Stimulated activated CD8-positive, alpha-beta memory T cell treated with anti-CD3 and anti-CD28 coated beads, Interleukin-4, amount 100 ng/mL, for 24 hours (primary cell): ENCODE measurements at regions not wholly inside any gene's neighbourhood (a gene's known extent, or its start where the extent isn't known, plus 50 kb on each side); places are given as distances from the start of the nearest gene placed in this dataset.
"Not testable (repeated sequence)": the region's sequence is repeated elsewhere in the genome, so short reads cannot be mapped to it uniquely, and the experiment has no call there.

ENCODE experiments used
- DNase-seq: peaks from one replicate; pipeline ENCODE4 v3.0.0-alpha.2; 2020; ENCODE audit warnings: low read depth

DNA sequence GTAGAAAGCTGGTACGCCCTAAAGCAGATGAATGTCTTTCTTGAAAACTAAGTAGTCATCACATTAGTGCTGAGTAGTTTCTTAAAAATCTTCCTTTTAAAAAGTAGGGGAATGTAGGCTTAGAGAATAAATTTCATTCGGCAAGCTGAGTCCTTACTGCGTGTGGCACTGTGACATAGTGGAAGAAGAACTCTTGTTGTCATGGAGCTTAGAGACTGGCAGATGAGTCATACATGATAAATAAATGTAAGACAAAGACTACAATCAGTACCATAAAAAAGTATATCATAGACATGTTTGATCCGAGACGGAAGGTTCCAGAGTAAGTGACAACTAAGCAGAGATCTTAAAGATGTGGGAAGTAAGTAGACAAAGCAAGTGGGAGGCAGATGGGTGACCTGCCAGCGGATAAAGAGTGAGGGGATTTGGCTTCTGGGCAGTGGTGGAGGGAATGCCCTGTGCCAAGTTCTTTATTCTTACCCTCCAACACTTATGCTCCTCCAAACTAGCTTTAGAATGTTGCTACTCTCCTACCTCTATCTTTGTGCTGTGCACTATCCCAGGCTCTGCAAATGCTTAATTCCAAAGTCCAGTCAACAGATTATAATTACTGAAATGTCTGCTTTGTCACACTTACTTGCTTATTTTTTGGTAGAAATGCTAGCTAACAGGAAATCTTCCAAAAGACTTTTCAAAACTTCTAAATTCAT, 608.5 kb upstream of the USP24 start:
- no peak for DNase-seq

DNA sequence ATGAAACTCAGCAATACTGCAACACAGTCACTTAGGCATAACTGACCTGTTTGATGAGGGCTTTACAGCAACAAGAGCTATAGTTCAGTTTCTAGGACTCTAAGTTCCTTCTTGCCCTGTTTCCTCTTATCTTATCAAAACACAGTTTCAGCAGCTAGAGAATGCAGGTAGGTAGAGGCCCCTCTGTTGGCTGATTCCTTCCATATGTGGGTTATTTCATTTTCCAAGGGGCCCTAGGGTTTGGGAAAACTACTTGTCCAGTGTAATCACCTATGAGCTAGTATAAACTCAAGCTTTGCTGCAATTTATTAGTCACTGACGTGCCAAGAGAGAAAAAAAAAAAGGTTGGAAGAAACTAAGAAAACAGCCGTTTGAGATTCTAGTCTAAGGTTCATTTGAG, 607.7 kb upstream of the USP24 start:
- no peak for DNase-seq

DNA sequence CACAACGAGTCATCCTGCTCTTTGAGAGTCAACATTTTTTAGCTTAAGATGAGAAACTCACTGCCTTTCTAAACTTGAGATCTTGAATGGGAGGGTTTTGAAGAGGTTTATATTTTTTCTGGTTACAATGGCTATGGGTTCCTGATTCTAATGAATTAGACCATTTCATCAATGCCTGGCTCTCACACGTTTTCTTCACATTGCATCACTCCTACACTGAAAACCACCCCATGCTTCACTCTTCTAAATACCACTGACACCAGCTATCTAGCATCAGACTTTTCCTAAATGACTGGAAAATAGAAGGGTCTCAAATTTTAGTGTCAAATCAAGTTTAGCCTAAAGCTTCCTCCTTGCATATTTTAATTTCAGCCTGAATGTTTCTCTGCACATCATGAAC, 606.1 kb upstream of the USP24 start:
- no peak for DNase-seq

DNA sequence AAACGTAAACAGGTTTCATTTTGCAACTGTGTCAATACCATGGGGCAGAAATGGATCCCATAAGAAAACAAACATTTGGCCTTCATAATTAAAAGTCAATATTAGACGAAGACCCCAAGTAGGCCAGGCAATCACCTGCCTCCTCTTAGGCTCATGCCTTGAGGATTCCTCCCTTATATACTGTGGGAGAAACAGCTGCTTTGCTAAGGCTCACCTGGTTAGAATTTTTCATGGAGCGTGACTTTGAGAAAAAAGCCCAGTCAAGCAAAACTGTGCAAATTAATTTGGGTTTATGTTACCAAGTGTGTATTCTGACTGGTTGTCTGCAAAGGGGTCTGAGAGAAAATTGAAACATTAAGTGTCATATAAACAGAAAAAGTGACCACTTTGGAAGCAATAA, 605.3 kb upstream of the USP24 start:
- DNase-seq = no peak

DNA sequence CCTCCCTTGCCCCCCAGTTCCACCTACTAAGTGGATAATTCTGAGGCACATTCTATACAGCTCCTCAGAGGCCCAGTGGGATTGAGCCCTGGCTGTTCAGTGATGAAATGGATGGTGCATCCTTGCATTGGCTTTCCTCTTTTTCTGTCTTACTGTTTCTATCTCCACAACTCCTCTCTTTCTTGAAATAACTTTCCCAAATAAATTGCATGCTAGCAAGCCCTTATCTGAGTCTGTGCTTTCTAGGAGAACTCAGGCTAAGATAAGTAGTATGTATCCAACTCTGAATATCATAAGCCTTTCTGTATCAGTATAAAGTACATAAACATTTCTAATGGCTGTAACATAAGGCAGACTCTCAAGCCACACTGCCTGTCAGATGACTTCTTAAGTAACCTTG, 603.8 kb upstream of the USP24 start:
- no peak for DNase-seq

DNA sequence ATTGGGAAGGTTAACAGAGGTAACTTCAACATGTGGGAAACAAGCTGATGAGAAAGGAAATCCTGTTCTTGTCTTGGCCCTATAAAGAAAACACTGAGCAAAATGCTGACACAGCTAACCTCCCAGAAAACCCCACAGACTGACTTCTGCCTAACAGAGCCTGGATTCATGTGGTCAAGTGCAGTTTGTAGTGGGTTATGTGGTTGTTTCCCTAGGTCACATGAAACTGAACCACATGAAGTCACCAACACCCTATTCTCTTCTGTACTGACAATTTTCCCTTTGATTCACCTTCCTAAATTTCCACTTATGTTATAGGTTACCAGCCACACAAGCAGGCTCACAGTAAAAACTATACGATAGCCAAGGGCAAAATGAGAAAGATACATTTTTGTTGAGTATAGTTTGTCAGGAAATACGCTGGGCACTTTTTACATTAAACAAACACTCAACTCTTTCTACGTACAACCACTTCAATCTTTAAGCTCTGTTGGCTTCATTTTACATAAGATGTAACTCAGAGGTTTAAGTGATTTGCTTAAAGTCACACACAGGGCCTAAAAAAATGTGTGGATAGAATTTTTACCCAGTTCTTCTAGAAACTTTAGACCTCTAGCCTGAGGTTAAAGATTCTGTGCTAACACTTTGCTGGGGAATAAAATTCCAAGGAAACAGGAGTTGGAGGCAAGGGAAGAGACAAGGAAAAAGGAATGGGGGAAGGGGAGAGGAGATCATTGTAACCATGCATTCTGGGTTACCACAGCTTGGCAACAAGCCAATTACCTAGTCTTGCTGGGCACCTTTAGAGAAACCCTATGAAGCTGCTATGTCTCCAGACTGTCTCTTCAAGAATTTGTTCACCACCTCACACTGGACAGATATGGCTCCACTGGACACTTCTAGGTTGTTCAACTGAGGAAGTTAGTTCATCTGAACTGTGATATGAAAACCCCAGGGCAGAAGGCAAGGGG, 601.6 kb upstream of the USP24 start:
- no peak for DNase-seq

DNA sequence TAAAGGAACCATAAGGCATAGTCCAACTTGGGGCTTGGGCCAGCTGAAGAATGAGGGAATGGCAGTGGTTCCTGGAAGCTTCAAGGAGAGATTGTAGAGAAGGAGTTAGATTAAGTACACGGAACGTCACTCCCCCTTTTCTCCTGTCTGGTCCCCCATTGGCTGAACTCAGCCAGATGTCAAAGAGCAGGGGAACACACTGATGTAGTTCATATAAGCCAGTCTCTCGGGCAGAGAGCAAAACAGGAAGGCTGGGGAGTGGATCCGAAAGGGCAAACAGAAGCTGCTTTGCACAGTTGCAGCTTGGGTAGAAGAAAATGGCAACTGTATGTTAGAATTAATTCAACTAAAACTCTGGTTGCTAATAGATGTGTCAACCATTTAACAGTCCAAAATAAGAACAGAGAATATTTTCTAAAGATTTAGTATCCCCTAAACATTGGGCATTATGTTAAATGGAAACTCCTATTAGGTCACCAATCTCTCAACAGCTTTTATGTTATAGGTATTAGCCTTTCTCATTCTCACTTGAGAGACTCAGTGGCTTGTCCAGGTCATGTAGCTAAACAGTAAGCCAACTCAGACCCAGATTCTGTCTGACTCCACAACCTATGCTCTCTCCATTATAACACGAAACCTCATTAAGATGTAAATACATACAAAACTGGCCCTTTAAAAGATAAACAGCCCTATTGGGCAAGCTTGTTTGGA, 600.7 kb upstream of the USP24 start:
- no peak for DNase-seq

DNA sequence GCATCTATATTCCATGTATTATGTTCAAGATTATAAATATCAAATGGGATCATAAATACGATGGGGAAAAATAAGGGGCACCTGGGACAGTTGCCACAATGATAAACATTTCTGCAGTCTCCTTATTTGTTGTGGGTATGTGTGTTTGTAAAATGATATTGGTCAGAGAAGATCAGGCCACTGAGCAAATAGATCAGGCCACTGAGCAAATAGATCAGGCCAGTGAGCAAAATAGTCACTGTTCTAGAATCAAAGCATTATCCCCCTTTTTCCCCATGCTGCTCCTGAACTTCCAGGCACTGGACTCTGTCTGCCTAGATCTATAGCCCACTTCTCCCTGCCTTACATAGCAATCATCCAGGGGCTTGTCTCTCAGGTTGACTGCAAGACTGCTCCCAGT, 599.8 kb upstream of the USP24 start:
- no peak for DNase-seq

DNA sequence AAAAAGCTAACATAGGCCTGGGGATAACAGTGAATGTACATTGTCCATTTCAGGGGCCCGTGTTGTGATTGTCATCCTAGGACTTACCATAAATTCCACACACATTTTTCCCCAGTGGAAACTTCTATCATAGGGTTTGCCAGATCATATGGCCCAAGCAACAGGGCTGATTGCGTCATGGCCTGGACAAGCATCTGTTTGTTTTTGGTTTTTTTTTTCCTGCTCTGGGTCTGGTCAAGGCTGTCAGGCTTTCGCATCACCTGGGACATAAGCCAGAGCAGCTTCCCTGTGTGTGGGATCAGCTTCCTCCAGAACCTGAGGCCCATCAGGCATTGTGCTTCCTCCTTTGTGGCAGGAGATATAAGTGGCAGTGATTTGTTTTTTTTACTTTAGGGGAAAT, 598.5 kb upstream of the USP24 start:
- no peak for DNase-seq

DNA sequence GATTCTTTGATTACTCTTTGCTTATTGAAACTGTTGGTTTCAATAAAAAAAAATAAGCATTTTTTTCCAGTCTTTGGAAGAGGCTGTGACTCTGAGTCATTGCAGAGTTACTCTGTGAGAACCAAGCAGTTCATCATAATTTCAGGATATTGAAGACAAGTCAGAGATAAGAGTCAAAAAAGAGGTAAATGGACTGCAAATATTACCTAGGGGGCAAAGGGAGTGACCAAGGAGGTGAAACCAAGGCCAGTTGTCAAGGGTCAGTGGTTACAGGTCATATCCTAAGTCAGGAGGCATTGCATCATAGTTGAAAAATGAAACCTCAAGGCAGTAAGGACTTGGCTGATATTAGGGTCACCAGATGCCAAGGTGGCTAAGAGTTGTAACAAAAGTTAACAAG, 597.1 kb upstream of the USP24 start:
- no peak for DNase-seq

DNA sequence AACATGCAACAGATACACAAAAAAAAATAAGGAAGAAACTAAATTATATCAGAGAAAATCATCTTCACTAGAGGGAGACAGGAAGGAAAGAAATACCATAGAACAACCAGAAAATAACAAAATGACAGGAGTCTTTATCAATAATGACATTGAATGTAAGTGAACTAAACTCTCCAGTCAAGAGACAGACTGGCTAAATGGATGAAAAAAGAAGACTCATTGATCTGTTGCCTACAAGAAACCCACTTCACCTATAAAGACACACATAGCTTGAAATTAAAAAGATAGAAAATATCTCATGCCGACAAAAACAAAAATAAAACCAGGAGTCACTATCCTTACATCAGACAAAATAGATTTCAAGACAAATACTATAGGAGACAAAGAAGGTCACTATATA, 593.1 kb upstream of the USP24 start:
- no peak for DNase-seq

DNA sequence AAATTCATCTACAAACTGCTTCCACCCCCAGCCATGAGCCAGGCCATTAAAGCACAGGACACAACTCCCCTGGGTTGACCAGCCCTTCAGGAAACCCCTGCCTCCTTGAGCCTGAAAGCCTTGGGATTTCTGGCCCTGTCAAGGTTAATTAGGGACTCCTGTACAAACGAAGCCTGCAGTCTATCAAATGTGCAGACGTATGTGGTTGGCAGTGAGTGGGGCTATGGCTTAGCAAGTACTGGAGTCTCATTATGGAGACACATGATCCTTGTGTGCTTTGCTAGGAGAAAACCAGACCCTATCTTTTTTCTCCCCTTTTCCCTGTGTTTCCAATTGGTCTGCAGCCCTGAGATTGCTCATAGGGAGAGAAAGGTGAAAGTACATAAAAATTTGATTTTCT, 588.3 kb upstream of the USP24 start:
- no peak for DNase-seq

DNA sequence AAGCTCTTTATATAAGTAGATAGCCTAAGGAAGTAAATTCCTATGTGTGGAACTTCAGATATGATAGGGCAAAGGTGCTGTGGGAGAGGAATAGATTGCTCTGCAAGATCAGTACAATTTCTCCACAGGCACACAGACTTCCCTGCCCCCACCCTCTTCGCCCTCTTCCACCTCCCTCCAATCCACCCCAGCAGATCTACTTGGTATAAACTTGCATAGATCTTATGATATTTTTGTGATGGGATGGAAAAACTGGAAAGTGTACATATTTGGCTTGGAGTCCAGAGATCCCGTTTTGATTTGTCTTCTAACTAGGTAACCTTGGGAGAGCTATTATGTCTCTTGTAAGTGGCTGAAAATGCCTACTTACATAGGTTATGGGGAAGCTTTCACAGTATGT, 586.3 kb upstream of the USP24 start:
- no peak for DNase-seq

DNA sequence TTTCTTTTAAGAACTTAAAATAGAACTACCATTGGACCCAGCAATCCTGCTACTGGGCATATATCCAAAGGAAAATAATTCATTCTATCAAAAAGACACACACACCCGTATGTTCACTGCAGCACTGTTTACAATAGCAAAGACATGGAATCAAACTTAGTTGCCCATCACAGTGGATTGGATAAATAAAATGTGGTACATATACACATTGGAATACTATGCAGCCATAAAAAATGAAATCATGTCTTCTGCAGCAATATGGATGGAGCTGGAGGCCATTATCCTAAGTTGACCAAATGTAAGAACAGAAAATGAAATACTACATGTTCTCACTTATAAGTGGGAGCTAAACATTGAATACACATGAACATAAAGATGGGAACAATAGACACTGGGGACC, 585.3 kb upstream of the USP24 start:
- no peak for DNase-seq

DNA sequence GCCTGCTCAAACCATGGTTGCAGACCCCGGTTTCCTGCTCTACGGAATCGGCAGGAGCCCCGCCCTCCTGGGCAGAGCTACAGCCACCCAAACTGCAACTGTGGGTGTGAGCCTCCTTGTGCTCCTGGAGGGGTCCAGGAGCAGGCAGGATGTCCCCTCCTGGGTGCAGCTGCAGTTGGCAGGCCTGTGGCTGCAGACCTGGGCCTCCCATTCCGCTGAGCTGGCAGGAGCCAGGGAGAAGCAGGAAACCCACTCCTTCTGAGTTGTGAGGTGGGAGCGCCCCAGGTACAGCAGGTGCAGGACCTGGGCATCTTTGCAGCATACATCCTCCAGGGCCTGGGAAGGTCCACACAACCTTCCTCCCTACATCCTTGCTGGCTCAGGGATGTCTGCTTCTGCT, 578.7 kb upstream of the USP24 start:
- DNase-seq = no peak

DNA sequence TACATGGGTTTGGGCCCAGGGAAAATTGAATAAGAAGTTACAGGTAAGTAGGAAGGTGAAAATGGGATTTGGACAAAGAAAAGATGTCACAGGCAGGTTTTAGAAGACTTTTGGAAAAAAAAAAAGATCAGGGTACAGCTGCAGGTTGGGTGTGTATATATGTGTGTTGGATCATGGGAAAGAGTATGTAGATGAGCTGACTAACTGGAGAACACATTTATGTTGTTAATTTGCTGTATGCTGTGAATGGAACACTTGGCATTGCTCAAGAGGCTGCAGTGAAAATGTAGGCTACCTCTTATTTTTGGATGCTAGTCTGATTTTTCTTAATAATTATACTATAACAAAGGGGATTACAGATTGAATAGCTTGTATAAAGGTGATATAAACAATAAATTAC, 577.7 kb upstream of the USP24 start:
- no peak for DNase-seq

DNA sequence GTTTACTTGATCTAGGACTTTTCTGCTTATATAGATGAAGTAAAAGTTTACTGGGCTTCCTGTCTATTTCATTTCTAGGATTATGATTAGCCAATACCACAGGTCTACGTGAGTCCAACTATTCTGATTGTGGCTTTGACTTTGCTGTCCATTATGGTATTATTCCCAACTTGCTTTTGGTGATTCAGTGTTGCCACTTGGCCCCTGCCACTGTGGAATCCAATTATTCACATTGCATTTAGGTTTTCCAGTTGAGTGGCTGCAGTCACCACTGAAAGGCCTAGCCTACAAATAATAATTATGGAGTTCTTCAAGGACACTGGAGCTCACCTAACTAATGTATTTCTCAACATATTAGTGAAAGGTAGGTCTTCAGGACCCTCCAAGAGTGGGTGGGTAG, 574.3 kb upstream of the USP24 start:
- no peak for DNase-seq

DNA sequence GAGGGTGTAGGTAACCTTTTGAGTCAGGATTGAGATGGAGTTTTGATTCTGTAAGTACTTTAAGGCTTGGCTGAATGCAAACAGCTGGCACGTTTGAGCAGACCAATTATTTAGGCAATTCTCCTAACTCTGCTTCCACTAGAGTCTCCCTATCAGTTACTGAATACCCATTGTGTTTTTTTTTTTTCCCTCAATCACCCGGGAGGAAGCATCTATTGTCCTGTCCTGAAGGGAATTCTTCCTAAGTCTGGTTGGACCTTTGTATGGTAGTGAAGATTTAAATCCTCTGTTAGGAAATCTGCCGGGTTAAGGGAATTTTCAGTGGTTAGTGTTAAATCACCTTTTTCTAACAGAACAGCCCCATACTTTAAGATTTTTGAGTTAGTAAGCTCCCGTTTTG, 571.2 kb upstream of the USP24 start:
- DNase-seq = no peak

DNA sequence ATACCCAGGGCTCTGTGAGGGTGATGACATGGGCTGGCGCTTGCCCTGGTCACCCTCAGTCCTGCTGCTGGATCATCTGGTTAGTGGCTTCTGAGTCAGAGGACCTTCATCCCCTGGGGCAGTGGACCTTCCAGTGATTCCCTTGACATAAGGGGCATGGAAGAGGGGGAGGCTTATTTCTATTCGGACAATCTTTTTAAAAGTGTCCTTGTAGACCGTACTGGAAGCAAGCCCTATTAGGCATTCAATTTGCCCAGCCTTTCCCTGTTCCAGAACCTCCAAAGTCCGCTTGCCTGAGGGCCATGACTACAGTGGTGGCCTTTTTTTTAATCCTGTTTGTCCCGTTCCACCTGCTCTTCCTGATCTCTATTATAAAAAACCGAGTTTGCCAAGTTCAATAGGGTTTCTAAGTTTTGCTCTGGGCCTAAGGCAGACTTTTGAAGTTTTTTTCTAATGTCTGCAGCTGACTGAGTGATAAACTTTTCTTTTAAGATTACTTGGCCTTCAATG, 569.8 kb upstream of the USP24 start:
- not testable (repeated sequence) for DNase-seq

DNA sequence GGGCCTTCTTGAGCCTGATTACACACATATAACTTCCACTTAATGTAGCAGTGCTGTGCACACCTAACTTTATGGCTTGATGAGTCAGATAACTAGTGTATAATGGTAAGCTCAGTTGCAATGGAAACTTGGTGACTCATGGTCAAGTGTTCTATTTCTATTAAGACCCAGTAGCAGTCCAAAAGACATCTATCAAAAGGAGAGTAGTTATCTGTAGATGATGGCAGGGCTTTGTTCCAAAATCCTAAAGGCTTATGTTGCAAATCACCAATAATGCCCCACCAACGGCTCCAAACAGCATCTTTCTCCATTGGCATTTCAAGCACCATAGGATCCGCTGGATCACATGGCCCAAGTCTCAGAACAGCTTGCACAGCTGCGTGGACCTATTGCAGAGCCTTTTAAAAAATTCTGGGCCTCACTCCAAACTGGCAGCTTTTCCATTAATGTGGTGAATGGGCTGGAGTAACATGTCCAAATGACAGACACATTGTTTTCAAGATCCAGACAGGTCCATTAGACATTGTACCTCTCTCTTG, 566.8 kb upstream of the USP24 start:
- DNase-seq = no peak

DNA sequence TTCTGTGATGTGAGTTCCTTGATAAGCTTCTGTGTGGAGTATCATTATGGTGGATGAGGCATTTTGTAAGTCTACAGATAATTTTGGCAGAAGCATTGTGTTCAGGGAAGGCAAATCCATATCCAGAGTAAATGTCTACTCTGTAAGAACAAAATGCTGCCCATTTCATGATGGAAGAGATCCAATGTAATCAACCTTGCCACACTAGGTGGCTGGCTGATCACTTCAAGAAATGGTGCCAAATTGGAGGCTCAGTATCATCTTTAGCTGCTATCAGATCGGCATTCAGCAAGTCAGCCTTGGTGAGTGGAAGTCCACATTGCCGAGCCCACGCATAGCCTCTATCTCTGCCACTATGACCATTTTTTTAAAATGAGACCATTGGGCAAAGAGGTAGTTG, 565.8 kb upstream of the USP24 start:
- no peak for DNase-seq

DNA sequence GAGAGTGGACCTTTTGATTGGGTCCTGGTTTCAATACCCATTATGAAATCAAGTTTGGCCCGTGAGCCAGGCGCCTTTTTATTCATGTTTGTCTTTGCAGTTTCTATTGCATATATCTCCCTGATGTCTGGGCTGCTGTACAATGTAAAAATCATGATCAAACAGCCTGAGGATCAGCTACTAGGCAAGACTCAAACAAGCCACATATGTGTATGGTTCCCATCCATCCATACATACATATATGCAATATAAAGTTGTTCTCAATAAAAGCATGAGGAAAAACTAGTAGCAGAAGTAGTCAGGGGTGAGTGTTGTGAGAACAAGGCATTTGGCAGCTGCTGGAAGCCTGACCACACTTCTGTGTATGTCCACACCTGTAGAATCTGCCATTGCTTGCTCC, 562.4 kb upstream of the USP24 start:
- DNase-seq = no peak
